GM18508 (cell line): ENCODE measurements at regions not wholly inside any gene's neighbourhood (a gene's known extent, or its start where the extent isn't known, plus 50 kb on each side); places are given as distances from the start of the nearest gene placed in this dataset.
A peak's percentile ranks its signal among the peaks of the same experiment; 100 is the strongest.

Experiments
- ATAC-seq: cut with Tn5 transposase; IDR thresholded peaks from one replicate; pipeline ENCODE4 v1.9.1; 2021; ENCODE audit warnings: moderate number of reproducible peaks; ENCODE audit not compliant: insufficient read depth, unreplicated experiment

DNA sequence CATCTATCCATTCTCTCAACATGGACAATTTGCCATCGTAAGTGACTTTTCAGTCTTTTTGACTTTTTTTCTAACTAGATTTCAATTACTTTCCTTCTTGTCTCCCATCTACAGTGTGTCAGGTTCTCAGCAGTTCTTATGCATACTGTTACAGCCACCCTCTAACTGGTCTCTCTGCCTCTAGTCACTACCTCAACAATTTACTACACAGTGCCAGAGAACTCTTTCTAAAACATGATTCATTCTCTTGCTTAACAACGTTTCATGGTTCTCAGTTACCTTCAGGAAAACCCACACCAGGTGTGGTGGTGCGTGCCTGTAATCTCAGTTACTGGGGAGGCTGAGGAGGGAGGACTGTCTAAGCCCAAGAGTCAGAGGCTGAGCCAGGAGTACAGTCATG lies 95.4 kb downstream of the DIPK2A start:
- no peak for ATAC-seq

DNA sequence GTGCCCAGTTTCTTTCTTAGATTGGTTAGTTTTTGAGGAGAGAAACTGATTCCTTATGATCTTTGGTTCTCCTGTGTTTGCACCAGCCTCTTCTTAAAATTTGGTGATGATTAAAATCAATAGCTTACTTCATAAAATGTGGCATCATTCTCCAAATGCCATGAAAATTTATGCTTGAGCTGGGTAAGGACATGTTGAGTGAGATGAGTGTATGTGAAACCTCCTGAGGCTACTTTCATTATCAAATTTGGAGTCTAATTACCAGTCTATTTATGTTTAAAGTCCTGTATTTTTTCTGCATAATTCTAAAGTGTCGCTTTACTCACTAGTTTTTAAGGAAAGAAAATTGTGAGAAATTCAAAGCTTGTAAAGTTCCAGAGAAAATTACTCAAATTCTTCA lies 102.1 kb downstream of the DIPK2A start:
- ATAC-seq, result no peak

DNA sequence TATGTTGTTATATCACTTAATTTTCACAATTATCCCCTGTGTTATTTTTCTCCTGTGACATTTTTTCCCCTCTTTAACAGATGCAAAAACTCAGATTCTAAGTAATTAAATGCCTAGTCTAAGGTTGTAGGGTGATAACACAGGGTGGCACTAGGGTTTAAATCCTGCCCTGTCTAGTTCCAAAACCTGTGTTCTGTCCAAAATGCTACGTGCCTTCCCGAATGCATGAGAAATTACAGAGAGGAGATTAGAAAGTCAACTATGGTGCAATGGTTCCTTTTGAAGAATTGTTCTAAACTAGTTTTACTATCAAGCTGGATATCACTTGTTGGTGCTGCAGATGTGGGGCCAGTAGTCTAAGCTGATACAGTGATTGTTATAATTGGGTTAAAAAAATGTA lies 108.0 kb downstream of the DIPK2A start:
- ATAC-seq, result no peak

DNA sequence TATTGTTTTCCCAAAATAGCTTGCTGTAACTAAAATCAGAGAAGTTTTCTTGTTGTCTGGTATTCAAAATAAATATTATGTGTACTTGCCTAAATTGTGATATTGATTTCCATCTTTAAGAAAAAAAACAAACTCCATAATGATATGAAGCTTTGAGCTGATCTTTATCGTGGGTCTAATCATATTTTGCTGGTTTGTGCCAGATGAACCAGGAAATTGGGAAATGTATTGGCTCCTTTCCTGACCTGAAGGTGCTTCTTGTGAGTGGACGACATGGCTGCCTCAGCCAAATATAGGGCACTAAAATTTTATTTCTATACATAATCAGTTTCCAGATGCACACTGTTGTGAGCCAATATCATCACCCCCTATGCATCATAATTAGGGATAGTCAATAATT lies 113.3 kb downstream of the DIPK2A start:
- ATAC-seq, result no peak

DNA sequence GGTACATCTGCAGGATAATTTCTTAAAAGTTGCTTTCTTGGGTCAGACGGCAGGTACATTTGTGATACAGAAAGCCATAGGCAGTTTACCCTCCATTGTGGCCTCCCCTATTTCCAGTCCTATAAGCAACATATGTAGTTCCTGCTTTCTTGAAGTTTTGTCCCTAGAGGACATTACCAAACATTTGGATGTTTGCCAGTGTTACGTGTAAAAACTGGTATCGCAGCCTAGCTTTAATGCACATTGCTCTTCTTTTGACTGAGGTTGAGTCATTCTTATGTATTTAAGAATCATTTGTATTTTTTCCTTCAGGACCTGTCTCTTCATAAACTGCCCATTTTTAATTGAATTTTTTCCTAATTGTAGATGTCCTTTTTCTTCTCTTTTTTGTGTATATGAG lies 114.3 kb downstream of the DIPK2A start:
- ATAC-seq, result no peak

DNA sequence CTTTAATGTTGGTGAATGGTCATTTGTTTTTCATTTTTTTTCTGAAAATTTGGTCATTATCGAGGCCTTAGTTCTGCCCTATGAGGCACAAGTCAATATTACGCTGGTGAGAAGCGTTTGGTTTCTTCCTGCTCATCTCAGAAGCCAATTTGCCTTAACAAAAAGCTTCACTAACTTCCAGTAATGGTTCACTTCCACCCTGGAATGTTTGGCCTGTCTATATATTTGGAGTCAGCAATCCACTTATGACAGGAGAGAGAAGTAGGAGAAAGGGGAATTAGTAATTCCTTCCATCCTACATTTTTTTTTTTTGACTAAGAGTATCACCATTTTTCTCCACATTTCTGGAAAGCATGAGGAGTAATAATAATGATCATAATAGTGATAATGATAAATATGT lies 124.4 kb downstream of the DIPK2A start:
- ATAC-seq, result no peak

DNA sequence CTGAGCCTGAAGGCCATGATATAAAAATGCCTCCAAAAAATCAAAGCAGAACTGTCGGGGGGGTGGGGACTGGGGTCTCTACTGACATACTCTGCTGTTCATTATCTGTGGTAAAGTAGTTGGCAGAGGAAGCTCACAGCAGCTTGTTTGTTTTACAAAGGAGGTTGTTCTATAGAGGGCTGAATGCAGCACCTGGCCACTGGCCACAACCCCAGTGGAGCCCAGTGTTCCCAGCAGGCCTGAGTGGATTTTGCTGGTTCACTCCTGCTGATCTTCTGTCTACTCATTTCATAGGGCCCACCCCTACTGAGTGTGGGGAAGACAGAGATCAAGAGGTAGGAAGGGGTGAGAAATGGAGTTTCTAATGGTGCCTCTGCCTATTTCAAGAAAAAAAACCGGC lies 125.5 kb downstream of the DIPK2A start:
- no peak for ATAC-seq

DNA sequence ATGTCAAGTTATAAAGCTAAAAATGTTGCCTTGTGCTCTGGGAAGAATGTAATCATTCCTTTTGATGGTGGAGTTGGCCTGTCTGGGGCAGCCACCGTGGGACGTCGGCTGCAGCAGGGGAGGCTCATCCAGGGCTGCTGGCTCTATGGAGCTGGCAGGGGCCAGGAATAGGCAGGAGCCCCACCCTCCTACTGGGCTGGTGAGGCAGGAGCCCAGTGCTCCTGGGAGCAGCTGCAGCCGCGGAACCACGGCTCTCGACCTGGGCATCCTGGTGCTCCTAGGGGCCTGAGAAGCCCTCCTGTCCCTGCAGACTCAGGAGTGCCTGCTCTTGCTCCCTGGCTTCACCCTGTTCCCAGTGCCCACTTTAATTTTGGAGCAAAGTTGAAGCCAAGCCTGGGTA lies 127.1 kb downstream of the DIPK2A start:
- ATAC-seq, result no peak

DNA sequence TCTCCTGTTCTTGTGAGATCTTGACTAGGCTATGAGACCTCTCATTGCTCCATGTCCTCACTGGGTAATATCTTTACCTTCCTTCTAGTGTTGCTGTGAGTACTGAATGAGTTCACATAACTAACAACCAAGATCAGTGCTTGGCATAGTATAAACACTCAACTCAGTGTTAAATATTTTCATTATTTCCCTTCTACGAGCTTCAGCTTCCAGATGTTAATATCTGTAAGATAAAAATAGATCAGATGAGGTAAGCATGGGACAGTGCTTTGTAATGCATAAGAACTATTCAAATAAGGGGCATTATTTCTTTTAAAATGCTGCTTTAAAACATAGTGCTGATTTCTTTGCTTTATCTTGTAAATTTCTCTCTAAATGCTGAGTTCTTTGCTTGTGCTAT lies 130.8 kb downstream of the DIPK2A start:
- ATAC-seq, result no peak

DNA sequence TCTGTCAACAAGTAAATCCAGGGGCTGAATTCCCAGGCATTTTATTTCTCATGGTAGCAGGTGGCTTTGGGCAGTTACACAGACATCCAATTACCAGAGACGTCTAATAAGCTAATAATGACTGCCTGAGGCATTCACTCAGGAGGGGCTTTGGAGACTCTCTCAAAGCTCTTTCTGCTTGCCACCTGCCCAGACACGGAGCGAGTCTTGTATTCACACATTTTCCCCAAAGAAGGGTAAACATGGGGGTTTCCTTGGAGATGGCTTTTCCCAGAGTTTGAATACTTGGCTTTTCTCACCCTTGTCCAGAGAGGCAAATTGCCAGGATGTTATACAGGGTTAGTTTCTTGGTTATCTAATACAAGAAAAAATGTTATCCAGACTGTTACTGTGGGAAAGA lies 132.6 kb downstream of the DIPK2A start:
- ATAC-seq, result no peak

DNA sequence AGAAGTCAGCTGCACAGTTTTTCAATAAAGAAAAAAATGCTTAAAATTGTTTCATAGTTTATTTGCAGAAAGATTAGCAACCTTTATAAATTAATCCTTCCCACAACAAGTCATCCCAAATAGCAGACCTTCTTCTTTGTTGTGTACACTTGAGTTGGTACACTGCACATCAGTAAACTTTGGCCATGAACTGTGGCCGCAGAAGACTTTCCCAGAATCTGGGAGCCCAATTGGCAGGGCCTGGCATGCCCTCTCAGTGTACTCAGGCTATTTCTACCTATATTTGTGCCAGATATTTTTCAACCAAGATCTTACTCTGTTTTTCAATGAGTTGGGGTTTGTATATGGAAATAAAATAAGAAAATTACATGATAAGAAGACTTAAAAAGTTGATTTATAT lies 133.1 kb downstream of the DIPK2A start:
- ATAC-seq, result no peak

DNA sequence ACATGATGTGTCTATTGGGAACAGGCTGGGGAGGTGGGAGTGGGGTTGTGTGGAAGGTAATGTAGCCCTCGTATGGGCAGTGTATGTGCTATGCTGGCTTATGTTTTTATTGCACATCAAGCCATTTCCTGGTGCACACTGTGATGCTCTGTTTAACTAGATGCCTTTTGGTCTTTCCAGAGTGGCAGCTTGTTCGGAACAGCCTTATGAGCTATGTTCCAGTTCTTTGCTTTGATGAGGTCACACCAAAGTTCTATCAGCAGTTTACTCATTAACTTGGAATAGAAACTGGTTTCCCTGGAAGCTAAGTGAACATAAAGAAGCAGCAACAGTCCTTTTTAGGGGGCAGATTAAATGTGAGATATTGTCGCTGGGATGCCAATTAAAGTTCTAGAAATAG lies 133.9 kb downstream of the DIPK2A start:
- ATAC-seq, result no peak

DNA sequence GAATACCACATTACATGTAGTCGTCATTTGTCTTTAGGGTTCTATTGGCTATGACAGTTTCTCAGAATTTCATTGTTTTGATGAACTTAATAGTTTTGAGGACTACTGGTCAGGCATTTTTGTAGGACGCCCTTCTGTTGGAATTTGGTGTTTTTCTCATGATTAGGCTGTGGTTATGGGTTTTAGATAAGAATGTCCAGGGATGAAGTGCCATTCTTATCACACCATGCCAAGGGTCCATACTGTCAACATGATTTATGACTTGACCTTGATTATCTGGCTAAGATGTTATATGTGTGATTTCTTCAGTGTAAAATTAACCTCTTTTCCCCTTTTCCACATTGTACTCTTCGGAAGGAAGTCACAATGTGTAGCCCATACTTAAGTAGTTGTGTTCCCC lies 135.3 kb downstream of the DIPK2A start:
- ATAC-seq, result no peak

DNA sequence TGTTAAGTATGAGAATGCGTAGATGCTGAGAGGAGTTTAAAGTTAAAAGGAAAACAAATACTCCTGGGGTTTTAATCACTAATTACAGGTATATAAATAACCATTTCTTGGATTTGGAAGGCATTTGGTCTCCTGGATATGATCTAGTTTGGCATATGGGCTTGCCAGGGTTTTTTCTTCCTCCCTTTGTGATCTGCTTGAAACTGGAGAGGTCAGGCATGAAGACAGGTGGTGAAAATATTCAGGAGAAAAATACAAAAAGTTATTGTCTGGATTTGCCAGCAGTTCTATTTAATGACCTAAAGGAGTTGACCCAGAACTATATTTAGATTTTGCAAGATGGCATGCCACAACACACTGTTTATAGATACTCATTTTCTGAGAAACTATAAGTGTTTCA lies 136.3 kb downstream of the DIPK2A start:
- no peak for ATAC-seq

DNA sequence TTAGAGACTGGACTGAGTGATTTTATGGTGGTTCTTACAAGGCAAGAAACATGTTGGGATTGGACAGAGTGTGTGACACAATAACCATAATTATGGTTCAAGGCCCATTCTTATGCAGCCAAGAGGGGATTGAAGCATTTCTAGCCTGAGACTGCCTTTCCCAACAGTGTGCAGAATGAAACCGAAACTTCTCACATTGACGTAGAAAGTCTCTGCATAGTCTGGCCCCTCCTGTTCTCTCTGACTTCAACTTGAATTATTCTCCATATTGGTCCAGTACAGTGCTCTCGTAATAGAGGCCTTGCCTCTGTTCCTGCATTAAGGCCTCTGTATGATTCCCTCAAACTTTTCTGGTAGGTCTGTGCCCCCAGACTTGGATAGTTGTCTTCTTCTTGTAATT lies 138.3 kb downstream of the DIPK2A start:
- ATAC-seq, result peak; percentile 96

DNA sequence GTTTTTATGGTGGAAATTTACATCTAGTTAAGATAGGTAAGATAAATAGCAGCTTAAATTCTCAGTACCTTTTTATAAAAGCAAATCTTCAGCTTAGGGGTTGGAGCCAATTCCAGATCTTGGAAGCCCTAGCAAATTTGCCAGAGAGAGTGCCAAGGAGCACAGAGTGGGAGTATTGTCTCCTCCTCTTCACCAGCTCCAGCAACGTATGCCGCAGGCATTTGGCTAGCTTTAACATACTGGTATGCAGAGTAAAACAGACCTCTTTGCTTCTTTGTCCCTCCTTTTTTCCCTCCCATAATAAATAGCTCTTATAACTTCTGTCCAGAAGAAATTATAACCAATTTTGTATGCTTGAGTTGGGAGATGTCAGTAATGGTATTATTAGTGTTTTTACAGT lies 140.4 kb downstream of the DIPK2A start:
- no peak for ATAC-seq

DNA sequence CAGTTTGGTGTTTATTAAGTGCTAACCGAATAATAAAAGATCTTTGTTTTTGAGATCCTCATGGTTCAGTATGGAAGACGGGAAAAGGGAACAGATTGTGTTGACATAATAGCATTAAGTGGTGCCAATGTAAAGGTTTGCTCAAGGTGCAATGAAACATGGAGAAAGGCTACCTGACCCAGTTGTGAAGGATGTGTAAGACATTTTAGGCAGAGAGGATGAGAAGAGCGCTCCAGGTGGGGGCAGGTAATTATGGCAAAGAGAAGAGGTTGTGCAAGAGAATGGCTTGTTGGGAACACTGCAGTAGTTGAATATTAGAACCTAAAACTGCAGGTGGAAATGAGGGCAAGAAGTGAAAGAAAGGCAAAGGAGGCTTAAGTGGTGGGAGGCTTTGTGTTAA lies 140.8 kb downstream of the DIPK2A start:
- ATAC-seq, result no peak

DNA sequence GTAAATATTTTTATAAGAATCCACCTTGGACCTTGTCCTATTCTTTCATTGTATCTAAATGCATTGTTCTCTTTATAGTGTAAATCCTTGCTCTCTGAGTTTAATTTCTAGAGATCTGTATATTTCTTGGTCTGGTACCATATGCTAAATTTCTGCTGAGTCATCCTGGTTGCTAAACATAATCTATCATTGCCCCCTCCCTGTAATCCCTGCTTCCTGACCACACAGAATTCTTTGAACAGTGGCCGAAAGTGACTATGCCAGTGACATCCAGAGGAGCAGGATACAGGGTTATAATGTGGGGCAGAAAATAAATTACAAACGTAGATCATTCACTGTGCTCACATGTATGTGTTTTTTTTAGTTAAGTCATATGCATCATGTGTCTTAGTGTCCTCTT lies 143.1 kb downstream of the DIPK2A start:
- ATAC-seq, result no peak

DNA sequence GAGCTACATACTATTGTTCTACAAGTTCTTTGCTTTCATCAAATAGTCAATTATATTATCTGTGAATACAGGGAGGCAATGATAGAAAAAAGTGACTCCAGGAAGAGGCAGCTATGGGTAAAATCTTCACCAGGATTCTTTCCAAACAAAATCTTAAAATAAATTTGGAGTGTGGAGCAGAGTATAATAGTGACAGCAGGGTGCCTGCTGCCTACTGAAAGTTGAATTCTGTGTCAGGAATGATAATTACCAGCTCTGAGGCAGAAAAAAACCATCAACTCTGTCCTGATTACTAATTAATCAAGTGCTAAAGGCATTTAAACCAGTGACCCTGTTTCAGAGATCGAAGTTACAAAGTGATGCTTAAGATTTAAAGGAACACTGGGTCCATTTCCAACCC lies 148.0 kb downstream of the DIPK2A start:
- ATAC-seq, result no peak

DNA sequence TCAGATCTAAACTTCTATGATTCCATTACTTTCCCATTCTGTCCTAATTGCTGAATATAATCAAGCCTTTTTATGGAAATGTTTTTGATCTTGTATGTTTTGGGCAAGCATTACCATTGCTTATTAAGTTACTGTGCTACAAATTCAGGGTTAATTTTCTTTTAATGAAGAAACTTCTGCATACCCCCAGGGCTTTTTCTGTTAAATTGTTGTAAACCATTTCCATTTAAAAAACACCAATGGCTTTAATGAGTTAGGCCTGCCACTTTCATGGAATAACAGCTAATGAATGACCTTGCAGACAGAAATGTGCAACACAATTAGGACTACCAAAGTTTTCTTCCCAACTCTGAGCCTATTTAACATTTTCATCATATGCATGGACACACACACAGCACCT lies 150.0 kb downstream of the DIPK2A start:
- no peak for ATAC-seq

DNA sequence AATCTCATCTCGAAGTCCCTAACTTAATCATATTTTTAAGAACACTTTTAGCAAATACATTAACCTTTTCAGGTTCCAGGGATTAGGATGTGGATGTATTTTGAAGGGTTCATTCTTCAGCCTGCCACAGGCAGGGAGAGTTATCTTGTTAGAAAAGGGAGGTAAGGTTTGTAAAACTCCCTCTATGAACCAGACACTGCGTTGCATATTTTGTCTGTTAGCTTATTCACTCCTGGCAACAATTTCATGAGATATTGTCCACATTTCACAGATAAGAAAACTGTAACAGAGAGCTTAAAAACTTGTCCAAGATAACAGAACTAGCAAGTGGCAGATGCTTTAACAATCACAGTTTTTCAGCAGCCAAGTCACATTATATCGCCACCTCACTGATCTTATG lies 155.4 kb downstream of the DIPK2A start:
- ATAC-seq, result no peak

DNA sequence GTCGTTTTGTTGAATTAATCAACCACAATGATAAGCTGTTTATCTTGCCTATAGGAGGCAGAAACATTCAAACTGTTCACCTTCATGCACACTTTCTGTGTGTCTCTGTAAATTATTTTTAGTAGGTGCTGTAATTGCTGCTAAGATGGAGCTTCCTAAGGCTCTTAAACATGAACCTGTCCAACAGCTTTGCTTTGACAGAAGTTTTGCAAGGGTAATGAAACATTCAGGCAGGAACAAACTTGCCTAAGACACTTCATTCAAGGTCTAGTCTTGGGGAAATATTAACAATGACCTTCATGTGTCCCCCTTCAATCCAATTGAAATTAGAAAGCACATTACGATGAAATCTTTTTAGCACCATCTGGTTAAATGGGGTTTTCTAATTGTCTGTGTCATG lies 156.1 kb downstream of the DIPK2A start:
- ATAC-seq, result no peak

DNA sequence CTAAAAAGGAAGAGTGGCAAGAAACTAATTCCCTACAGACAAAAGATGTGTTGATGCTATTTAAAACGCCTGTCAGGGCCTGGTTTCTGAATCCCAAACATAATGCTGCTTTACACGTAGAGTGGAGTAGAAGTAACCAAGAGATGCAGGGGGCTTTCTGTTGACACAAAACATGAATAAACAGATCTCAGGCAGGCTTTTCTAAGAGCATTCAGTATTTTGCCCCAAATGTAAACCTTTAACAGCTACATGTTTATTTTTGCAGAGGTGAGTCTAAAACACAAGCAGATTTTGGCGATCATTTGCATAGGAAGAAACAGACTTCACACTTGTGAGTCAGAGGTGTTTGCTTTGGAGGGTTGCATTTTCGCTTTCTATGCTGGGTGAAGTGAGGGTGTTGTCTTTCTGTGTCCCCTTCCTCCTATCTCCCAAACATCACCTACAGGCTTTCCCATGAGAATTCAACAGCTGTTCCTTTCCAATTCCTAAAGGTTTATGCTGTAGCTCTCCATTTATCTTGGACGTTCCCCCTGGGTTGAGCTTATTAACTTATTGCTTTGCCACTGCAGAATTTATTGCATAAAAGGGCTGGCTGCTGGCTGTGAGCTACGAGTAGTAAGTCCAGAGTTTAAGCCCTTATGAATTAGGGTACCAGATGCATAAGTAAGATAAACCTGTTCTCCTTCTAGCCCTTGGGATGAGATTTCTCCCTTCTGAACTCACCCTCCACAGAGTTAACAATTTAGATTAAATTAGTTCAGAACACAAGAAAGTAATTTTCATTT lies 156.7 kb downstream of the DIPK2A start:
- peak; percentile 98 for ATAC-seq
